ENCODE measurements at regions not wholly inside any gene's neighbourhood (a gene's known extent, or its start where the extent isn't known, plus 50 kb on each side); places are given as distances from the start of the nearest gene placed in this dataset.
"Not testable (repeated sequence)": the region's sequence is repeated elsewhere in the genome, so short reads cannot be mapped to it uniquely, and the experiment has no call there.

DNA sequence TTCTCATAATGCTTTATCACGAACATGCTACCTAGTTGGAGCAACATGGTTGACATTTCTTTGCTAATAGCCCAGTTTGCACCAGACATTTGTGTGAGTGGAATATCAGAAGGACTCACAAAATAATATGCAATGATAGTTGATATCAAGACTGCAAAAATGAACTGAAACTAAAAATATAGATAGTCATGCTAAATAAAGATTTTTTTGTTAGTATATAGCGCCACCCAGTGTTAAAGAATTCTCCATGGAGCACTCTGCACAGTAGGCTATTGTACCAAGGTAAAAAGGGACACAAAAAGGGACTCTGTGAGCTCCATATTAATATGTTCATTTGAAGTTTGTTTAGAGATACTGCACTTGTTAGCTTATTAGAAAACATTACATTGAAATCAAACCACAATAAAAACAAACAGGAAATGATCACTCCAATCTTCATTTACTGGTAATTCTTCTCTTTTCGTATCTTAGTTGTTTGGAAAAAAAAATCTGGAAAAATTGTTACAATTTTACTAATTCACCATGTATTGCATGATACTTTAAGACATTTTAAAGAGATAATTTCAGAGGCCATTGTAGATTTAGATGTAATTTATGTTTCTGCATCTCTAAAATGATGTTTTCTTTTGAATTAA, 1509.6 kb downstream of the ADGRL3 start:
- DNase-seq (ENCODE audit: low read depth, low spot score), result no peak

DNA sequence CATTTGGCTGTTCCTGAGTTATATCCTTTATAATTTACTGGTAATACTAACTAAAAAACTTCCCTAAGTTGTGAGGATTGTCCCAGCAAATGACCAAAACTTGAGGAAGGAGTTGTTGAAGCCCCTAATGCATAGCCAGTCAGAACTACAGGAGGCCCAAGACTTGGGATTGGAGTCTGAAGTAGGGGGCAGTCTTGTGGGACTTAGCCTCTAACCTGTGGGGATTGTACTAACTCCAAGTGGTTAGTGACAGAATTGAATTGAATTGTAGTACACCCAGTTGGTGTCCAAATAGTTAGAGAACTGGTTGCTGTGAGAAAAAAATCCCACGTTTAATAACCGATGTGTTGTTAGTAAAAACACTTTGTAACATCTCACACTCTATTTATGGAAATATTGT, 1506.3 kb downstream of the ADGRL3 start:
- no peak for DNase-seq (ENCODE audit: low read depth, low spot score)

DNA sequence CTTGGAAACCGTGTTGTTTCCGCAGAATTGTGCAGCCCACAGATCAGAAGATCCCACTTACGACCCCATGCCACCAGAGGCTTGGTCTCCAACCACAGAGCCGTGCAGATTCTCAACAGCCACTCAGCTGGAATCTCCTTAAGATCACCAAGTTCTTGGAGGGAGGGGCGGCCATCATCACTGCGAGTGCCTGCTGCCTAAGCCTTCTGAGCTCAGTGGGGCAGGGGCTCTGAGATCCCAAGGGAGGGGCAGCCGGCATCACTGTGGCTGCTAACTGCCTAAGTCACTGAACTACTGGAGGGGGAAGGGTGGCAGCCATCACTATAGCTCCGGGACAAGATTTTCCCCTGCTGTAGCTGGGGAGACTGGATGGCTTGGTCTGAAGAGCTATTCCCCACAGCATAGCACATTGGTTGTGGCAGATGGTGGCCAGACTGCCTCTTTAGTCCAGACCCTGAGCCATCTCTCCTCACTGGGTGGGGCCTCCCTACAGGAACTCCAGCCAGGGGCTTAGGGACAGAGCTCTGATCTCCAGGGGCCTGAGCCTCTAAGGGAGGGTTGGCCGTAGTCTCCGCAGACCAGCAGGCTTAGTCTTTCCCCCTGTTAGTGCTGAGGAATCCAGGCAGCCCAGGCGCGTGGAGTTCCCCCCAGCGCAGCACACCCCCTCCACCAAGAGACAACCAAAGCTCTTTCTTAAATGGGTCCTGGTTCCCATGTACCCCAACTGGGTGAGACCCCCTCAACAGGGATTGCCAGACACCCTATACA, 1483.9 kb downstream of the ADGRL3 start:
- DNase-seq (ENCODE audit: low read depth, low spot score), result no peak

DNA sequence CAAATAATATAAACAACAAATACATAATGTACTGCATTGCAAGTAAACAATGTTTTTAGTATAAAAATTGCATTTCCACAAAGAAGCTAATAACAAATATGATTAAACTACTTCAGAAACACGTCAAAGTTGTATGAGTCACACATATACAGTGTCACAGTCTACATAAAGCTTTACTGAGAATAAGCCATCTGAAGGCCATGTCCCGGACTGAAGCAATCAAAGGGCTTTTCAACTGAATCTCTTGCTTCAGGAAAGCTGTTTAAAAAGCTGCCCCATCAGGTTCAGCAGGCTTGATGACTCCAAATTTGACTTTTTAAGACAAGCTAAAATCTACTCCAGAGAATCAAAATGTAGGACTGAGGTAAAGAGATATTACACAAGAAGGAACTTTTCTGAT, 1476.8 kb downstream of the ADGRL3 start:
- no peak for DNase-seq (ENCODE audit: low read depth, low spot score)

DNA sequence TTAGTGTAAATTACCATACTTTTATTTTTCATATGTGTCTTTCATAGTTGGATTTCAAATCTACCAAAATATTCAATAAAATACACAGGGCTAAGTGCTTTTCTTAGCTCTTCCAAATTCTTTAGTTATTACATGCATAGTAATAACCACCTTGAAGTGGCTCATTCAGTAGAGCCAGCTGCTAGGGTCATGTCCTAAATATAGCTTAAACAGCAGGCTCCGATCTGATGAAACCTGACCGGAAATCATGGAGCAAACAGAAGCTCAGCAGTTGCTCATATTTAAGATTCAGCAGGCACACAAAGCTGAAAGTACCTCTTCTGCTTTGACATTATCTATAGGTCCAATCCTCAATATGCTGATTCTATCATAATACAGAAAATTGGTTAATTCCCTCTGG, 1470.4 kb downstream of the ADGRL3 start:
- DNase-seq (ENCODE audit: low read depth, low spot score), result no peak

DNA sequence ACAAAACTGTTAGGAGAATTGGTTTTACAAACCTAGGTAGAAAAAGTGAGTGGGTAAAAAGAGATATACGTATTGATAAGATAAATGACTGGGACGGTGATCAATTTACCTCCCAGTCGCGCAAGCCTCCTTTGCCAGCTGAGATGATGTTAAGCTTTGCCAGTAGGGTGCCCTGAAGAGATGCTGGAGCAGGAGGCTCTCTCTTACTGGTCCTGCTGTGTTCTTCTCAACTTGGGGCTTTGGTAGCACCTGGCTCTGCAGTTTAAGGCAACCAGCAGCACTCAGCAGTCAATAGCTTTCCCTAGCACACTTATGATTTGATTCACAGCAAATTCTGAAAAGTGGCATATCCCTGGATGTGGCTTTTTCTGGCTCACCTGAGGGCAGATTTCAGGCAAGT, 1461.7 kb downstream of the ADGRL3 start:
- DNase-seq (ENCODE audit: low read depth, low spot score), result no peak

DNA sequence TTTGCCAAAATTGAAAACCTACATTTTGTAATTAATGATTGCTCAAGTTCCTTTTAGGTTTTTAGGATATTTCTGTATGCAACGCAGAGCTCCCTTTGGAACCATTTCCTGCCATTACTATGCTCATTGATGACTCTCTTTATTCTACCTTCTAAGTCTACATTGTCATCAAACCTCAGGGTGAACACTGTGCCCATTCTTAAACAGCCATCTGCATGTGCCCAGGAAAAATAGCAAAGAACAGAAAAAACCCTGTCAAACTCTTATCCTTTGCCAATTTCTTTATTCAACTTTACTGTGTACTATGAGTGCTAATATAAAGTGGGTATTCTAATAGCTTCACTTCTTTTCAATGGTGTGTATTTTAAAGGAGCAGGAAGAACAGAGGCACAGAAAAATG, 1455.9 kb downstream of the ADGRL3 start:
- no peak for DNase-seq (ENCODE audit: low read depth, low spot score)

DNA sequence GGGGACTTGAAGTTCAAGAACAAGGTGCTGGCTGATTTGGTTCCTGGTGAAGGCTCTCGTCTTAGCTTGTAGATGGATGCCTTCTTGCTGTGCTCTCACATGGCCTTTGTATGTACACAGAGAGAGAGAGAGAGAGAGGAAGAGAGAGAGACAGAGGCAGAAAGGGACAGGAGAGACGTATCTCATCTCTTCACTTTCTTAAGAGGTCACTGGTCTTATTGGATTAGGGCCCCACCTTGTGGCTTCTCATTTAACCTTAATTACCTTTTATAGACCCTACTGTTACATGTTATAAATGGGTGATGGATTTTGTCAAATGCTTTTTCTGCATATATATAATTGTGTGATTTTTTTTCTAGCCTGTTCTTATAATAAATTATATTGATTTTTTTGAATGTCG, 1444.2 kb downstream of the ADGRL3 start:
- DNase-seq (ENCODE audit: low read depth, low spot score), result no peak

DNA sequence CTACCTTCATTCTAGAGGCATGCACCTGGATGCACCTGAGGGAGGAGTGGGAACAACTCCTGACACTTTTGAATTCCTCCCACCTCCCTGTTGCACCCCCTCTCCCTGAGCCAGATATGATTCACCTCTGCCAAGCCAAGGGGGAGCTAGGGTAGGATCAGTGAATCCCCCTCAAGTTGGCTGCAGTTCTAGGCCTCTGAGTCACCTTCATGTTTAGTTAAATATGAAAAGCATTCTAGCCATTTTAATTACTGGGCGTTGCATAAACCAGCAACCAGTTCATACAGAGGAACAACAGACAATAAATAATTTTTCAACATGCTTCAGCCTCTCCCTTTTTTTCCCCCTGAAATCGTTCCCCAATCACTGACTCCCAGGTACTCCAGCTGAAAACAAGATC, 1440.2 kb downstream of the ADGRL3 start:
- DNase-seq (ENCODE audit: low read depth, low spot score), result no peak

DNA sequence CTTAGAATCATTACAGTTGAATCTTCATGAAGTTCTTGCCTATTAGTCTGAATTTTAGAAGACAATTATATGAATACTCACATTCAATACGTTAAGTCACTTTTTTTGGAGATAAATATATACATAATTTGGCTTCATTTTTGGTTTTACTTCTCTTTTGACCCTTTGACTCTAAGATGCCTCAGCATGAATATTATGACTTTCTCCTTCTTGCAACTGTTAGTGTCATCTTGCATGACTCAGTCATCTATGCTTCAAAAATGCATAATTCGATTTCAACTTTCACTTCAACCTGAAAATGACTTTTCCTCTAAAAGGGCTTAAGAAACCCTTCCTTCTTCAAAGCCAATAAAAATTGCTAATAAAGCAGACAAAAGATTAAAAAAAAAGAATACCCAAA, 1427.5 kb downstream of the ADGRL3 start:
- no peak for DNase-seq (ENCODE audit: low read depth, low spot score)

DNA sequence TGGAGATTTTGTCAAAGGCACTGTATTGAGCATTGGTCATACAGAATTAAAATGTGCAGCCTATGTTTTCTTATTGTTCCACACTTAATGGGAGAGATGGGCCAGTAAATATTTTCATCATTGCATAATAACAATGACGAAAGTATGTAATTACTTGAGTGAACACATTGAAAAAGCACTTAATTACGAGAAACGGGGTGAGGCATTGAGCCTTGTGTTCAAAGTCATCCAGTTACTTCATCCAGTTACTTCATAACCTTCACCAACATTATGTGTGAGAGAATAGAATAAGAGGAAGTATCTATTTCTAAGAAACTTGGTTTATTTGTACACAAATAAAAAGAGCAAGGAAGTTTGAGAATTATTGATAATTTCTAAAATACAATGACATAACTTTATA, 1427.0 kb downstream of the ADGRL3 start:
- no peak for DNase-seq (ENCODE audit: low read depth, low spot score)

DNA sequence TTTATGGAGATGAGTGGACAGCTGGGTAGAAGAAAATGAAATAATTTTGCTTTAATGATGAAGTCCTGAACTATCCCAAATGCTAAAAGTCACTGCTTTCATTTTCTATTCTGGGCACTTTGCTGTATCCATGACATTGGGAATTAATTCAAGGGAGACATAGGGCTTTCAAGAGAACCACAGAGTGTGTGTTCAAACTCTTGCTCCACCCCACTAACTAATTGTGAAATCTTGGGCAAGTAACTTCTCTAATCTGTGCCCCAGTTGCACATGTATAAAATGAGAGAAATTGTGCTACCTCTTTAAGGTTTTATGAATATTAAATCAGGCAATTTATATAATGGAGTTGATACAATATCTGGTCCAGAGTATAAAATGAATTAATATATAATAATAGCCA, 1422.0 kb downstream of the ADGRL3 start:
- DNase-seq (ENCODE audit: low read depth, low spot score), result no peak

DNA sequence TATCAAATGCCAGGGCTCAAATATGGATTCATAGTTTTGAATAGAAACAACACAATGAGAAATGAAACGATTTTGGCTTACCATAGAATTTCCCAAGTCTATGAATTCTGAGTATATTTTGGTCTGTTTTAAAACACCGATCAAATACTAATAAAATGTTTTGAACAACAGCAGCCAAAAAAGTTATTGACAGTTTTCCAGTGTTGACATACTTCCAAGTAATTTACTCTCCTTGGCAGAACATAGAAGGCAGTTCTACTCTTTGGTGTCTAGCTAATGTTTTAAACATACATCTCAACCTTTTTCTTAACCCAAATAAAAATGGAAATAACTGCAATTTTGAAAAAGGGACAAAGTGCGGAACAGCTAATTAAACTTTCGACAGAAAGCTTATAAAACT, 1419.8 kb downstream of the ADGRL3 start:
- no peak for DNase-seq (ENCODE audit: low read depth, low spot score)

DNA sequence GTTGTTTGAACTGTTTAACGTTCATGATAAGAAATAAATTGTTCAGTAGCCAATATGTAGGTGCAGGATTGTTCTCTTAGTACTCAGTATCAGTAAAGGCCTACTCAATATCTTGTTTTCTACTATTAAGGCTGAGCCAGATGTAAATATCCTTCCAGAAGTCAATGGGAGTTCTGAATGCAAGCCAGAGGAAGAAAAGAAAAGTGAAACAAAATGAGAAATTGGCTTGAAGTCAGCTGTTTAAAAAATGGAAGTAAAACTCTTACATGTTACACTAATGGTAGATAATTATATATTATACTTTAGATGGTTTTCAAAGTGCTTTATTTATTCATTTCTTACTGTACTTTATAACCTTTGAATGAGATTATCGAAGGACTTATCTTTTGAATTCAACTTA, 1417.9 kb downstream of the ADGRL3 start:
- DNase-seq (ENCODE audit: low read depth, low spot score), result no peak

DNA sequence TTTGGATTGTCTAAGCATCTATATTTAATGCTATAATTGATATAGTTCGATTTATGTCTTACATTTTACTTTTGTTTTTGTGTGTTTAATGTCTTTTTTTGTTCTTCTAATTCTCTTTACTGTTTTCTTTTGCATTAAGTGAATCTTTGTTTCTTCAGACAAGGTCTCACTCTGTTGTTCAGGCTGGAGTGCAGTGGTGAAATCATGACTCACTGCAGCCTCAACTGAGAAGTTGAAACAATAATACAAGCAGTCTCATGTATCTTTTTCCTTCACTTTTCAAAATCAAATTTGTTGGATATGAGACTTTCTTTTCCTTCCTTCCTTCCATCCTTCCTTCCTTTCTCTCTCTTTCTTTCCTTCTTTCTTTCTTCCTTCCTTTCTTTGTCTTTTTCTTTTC, 1401.6 kb downstream of the ADGRL3 start:
- DNase-seq (ENCODE audit: low read depth, low spot score), result no peak

DNA sequence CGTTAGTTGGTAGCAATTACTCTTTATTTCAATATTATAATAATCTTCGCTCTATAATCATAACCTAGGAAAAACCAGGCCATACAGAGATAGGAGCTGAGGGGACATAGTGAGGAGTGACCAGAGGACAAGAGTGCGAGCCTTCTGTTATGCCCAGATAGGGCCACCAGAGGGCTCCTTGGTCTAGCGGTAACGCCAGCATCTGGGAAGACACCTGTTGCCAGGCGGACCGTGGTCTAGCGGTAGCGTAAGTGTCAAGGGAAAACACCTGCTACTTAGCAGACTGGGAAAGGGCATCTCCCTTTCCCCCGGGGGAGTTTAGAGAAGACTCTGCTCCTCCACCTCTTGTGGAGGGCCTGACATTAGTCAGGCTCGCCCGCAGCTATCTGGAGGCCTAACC, 1395.1 kb downstream of the ADGRL3 start:
- DNase-seq (ENCODE audit: low read depth, low spot score), result not testable (repeated sequence)

DNA sequence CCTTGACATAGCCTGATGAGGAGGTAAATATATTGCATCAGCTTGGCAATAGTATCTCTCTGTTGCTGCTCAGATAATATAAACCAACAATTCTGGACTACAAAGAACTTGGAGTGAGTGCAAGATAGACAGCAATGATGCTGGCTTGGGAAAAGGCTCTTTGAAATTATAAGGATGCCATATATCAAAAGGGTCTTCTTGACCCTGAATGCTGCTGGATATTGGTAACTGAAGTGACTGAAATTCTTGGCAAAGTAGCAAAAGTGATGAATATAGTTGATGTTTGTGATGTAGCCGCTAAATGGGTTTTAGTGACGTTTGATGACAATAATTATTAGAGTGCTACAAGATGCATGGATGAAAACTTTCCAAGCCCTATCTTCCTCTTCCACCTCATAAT, 1391.6 kb downstream of the ADGRL3 start:
- DNase-seq (ENCODE audit: low read depth, low spot score), result no peak

DNA sequence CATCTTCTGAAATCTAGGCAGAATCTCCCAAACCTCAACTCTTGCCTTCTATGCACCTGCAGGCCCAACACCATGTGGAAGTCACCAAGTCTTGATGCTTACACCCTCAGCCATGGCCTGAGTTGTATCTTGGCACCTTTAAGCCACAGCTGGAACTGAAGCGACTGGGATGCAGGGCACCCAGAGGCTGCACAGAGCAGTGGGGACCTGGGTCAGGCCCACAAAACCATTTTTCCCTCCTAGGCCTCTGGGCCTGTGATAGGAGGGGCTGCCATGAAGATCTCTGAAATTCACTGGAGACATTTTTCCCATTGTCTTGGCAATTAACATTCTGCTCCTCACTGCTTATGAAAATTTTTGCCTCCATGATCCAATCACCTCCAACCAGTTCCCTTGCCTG, 1388.5 kb downstream of the ADGRL3 start:
- DNase-seq (ENCODE audit: low read depth, low spot score), result no peak

DNA sequence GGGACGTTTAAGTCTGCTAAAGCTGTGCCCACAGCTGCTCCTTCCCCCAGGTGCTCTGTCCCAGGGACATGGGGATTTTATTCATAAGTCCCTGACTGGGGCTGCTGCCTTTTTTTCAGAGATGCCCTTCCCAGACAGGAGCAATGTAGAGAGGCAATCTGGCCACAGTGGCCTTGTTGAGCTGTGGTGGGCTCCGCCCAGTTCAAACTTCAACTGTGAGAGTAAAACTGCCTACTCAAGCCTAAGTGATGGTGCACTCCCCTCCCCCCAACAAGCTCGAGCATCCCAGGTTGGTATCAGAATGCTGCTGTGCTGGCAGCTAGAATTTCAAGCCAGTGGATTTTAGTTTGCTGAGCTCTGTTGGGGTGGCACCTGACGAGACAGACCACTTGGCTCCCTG, 1371.4 kb downstream of the ADGRL3 start:
- DNase-seq (ENCODE audit: low read depth, low spot score), result no peak

DNA sequence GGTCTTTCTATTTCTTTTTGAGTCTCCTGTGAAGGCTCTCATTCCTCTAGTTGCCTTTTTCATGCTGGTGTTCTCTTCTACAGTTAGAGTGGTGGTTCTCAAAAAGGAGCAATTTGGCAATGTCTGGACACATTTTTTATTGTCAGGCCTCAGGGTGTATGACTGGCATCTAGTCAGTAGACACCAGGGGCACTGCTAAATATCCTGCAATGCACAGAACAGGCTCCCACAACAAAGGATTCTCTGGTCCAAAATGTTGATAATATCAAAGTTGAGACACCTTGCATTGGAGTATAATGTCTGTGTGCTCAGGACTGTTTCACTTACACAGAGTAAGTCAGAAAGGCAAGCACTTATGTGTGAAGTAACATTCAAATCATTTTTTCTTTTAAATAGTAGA, 1360.7 kb downstream of the ADGRL3 start:
- DNase-seq (ENCODE audit: low read depth, low spot score), result no peak

DNA sequence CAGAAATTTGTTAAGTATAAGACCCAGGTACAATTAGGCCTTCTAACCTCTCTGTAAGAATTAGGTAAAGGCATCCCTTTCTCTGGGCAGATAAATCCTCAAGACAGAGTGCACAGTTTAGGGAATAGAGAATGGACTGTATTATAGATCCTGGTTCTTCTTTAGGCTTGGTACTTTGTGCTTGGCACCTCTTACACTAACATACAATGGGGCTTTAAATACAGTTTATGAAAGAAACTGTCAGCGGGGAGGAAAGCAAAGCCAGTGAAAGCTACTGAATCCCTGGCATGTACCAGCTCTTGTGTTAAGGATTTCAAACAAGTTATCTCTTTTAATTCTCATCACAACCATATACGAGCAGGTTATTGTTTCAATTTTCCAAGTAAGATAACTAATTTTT, 1350.0 kb downstream of the ADGRL3 start:
- no peak for DNase-seq (ENCODE audit: low read depth, low spot score)

DNA sequence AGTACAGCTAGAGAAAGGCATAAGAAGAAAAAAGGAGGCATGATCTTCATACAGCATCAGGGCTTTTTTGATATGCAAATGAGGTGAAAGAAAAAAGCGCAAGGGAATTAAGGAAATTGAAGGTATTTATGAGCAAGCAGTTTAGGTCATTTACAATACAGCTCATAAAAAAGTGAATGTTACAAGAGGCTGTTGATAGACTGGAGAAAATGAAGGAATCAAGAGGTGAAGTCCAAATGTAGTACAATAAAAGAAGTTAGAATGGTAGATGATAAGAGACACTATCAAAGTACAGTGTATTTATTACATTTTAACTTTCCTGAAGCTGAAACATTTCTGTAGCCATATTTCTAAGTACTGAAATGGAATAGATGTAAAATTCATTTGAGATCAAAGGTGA, 1349.5 kb downstream of the ADGRL3 start:
- no peak for DNase-seq (ENCODE audit: low read depth, low spot score)

DNA sequence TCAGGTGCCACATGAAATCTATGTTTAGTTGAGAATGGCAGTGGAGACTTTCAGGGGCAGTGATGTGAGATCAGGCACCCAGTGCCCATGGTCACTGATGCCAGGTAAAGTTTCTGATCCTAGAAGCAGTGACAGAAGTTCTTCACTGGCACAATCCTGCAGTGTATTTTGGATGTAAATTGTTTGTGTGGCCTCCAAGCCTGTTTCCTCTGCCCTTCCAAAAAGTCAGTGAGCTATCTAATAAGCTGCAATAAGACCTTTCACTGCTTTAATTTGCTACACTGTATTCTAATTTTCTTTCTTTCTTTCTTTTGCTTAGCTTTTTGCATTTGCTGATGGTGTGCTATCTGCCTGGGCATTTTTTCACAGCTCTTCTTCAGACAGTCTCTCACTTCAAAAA, 1348.6 kb downstream of the ADGRL3 start:
- no peak for DNase-seq (ENCODE audit: low read depth, low spot score)

DNA sequence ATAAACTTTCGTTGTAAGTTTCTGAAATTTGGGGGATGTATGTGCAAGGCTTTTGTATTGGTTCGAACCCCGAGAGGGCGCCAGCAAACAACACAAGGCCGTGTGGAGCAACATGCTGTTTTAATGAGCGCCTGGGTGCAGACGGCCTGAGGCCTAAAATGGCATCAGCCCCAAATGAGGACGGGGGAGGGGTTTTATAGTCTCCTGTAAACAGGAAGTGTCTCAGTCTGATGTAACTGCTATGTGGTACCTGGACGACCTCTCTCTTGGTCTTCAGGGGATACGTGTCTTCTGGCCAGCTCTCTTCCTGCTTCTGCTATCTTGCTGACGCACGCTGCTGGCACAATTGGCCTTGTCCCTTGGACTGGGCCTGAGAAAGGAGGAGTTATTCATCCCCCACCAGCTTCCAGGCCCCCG, 1348.0 kb downstream of the ADGRL3 start:
- DNase-seq (ENCODE audit: low read depth, low spot score), result no peak

All from smooth muscle cell of the brain vasculature (primary cell).